ENCODE measurements at regions not wholly inside any gene's neighbourhood (a gene's known extent, or its start where the extent isn't known, plus 50 kb on each side); places are given as distances from the start of the nearest gene placed in this dataset.

- TF ChIP-seq EHMT2 (IDR thresholded peaks at IDR 0.05; ENCODE audit: low read depth) (no peak), ZSCAN20 (CRISPR knock-in tag; IDR thresholded peaks at IDR 0.05) (no peak), E2F6 (IDR thresholded peaks at IDR 0.05; ENCODE audit: borderline replicate concordance, low read depth) (no peak), HES2 (IDR thresholded peaks at IDR 0.05) (no peak), KDM5A (IDR thresholded peaks at IDR 0.05) (no peak), TFCP2L1 (CRISPR knock-in tag; IDR thresholded peaks at IDR 0.05) (no peak), BCL3 (IDR thresholded peaks at IDR 0.05) (no peak), ZNF302 (CRISPR knock-in tag; IDR thresholded peaks at IDR 0.05) (no peak), CBX8 (IDR thresholded peaks at IDR 0.05) (no peak), PBX3 (IDR thresholded peaks at IDR 0.05) (no peak), ZFP36 (IDR thresholded peaks at IDR 0.05; ENCODE audit: borderline replicate concordance, partially characterized antibody) (no peak), ZC3H11A (IDR thresholded peaks at IDR 0.05) (no peak)
- Histone ChIP-seq H3K27ac (no peak overlapping the region), H3K4me1 (no peaks in the 10 kb centered on the region), H3K4me2 (no peak overlapping the region), H3K4me3 (no peak overlapping the region), H3K9me3 (no peaks in the 10 kb centered on the region)
- 82% methylated on average over 2 of the region's 6 CpGs for WGBS (ENCODE audit: missing lambda C conversion rate)
- DNase-seq (ENCODE audit: low read depth in 1 of 2, low spot score in 1 of 2) (no peak), ATAC-seq (no peak), FAIRE-seq (no peak)
- ChIA-PET POLR2A (no interaction called here), CTCF (no interaction called here)
These were observed 91.8 kb upstream of the LRFN2 start for GRCh38 chr6:40678941-40679340.

- ChIA-PET POLR2A (no interaction called here), CTCF (no interaction called here)
- 48% methylated on average over 8 of the region's 8 CpGs for WGBS (ENCODE audit: missing lambda C conversion rate)
- no peaks in the 10 kb centered on the region for H3K9me3 ChIP-seq
- no peak overlapping the region for H3K4me3 ChIP-seq
- no peak for TF ChIP-seq FOXS1 (CRISPR knock-in tag; IDR thresholded peaks at IDR 0.05)
- no peak for TF ChIP-seq HMGXB4 (CRISPR knock-in tag; IDR thresholded peaks at IDR 0.05; ENCODE audit: borderline replicate concordance)
- TF ChIP-seq CHD4 (IDR thresholded peaks at IDR 0.05; ENCODE audit: borderline replicate concordance): no peak
- TF ChIP-seq ZSCAN20 (CRISPR knock-in tag; IDR thresholded peaks at IDR 0.05): no peak
- TF ChIP-seq JUN (IDR thresholded peaks at IDR 0.05): no peak
- TF ChIP-seq BCL3 (IDR thresholded peaks at IDR 0.05): no peak
- TF ChIP-seq BHLHE40 (IDR thresholded peaks at IDR 0.05; ENCODE audit: low read depth, low read length): no peak
- TF ChIP-seq HES2 (IDR thresholded peaks at IDR 0.05): no peak
- no peak for TF ChIP-seq MAFK (IDR thresholded peaks at IDR 0.05; ENCODE audit: partially characterized antibody)
- TF ChIP-seq CBX8 (IDR thresholded peaks at IDR 0.05): no peak
- TF ChIP-seq EHMT2 (IDR thresholded peaks at IDR 0.05; ENCODE audit: low read depth): no peak
- TF ChIP-seq RAD21 (conservative IDR thresholded peaks at IDR 0.05 in 1 of 2, IDR thresholded peaks at IDR 0.05 in 1 of 2): no peak
- TF ChIP-seq TP53 (CRISPR knock-in tag; IDR thresholded peaks at IDR 0.05): no peak
- no peak for TF ChIP-seq HOXB5 (CRISPR knock-in tag; IDR thresholded peaks at IDR 0.05)
- no peak for TF ChIP-seq PBX3 (IDR thresholded peaks at IDR 0.05)
- no peak for TF ChIP-seq EP300 (IDR thresholded peaks at IDR 0.05)
- no peak for TF ChIP-seq PHF8 (IDR thresholded peaks at IDR 0.05; ENCODE audit: borderline replicate concordance, low read depth)
- TF ChIP-seq CTCF (IDR thresholded peaks at IDR 0.05): no peak
- ATAC-seq: no peak
- no peaks in the 10 kb centered on the region for H3K4me1 ChIP-seq
- H3K4me2 ChIP-seq: no peak overlapping the region
- H3K27ac ChIP-seq: no peak overlapping the region
- no peak for FAIRE-seq
- DNase-seq (ENCODE audit: low read depth in 1 of 2, low spot score in 1 of 2): no peak
These were observed 87.0 kb upstream of the LRFN2 start for GRCh38 chr6:40674170-40674569.
